MM.1S (cell line): ENCODE measurements at regions not wholly inside any gene's neighbourhood (a gene's known extent, or its start where the extent isn't known, plus 50 kb on each side); places are given as distances from the start of the nearest gene placed in this dataset.

Source experiments
- DNase-seq: peaks from one replicate; pipeline ENCODE4 v3.0.0-alpha.2; 2015
- H2AFZ ChIP-seq: fragments of 300-600 bp; sonication (generic); 2 replicates; pipeline ENCODE4 v1.6.0; 2016; ENCODE audit warnings: antibody characterized with exemption, low read length
- H3F3A ChIP-seq: fragments of 300-600 bp; sonication (generic); 2 replicates; pipeline ENCODE4 v1.6.1; 2016; ENCODE audit warnings: mild to moderate bottlenecking, antibody characterized with exemption, low read length, moderate library complexity, mixed read lengths; ENCODE audit not compliant: insufficient read depth
- H3K27ac ChIP-seq: fragments of 300-600 bp; sonication (generic); 2 replicates; pipeline ENCODE4 v1.5.1; 2016; ENCODE audit warnings: mild to moderate bottlenecking, low read length
- H3K27me3 ChIP-seq: fragments of 300-600 bp; sonication (generic); replicated peaks from 2 replicates; pipeline ENCODE4 v1.6.0; 2016; ENCODE audit warnings: low read length; ENCODE audit not compliant: insufficient read depth
- H3K36me3 ChIP-seq: fragments of 300-600 bp; sonication (generic); replicated peaks from 2 replicates; pipeline ENCODE4 v1.6.1; 2016; ENCODE audit warnings: mild to moderate bottlenecking, low read length, mixed read lengths; ENCODE audit not compliant: insufficient read depth
- H3K4me1 ChIP-seq: fragments of 300-600 bp; sonication (generic); 2 replicates; pipeline ENCODE4 v1.6.1; 2016; ENCODE audit warnings: low read length, mixed read lengths
- H3K4me2 ChIP-seq: fragments of 300-600 bp; sonication (generic); 2 replicates; pipeline ENCODE4 v1.6.0; 2016; ENCODE audit warnings: low read depth, low read length
- H3K4me3 ChIP-seq: fragments of 300-600 bp; sonication (generic); 2 replicates; pipeline ENCODE4 v1.5.1; 2016; ENCODE audit warnings: low read length, mixed read lengths
- H3K79me2 ChIP-seq: fragments of 300-600 bp; sonication (generic); 2 replicates; pipeline ENCODE4 v1.6.1; 2016; ENCODE audit warnings: mixed run types, low read length, mixed read lengths
- H3K9ac ChIP-seq: fragments of 300-600 bp; sonication (generic); 2 replicates; pipeline ENCODE4 v1.6.1; 2016; ENCODE audit warnings: low read length, mixed read lengths
- H3K9me2 ChIP-seq: fragments of 300-600 bp; sonication (generic); replicated peaks from 2 replicates; pipeline ENCODE4 v1.6.1; 2016; ENCODE audit warnings: mild to moderate bottlenecking, low read length, mixed read lengths; ENCODE audit not compliant: insufficient read depth
- H3K9me3 ChIP-seq: fragments of 300-600 bp; sonication (generic); replicated peaks from 2 replicates; pipeline ENCODE4 v1.6.1; 2016; ENCODE audit warnings: mild to moderate bottlenecking, low read length, mixed read lengths; ENCODE audit not compliant: insufficient read depth
- H4K20me1 ChIP-seq: fragments of 300-600 bp; sonication (generic); 2 replicates; pipeline ENCODE4 v1.6.1; 2016; ENCODE audit warnings: mild to moderate bottlenecking, low read length, moderate library complexity, mixed read lengths; ENCODE audit not compliant: insufficient read depth
- CTCF ChIP-seq: fragments of 300-600 bp; sonication (generic); IDR thresholded peaks from 2 replicates; pipeline ENCODE4 v1.5.1; 2016; ENCODE audit warnings: antibody characterized with exemption, low read length, mixed read lengths
- EZH2 ChIP-seq: fragments of 300-600 bp; sonication (generic); optimal IDR thresholded peaks from 2 replicates; pipeline ENCODE3; 2017; ENCODE audit warnings: low read depth, mild to moderate bottlenecking, antibody characterized with exemption, low read length, mixed read lengths
- EZH2phosphoT487 ChIP-seq: fragments of 300-600 bp; sonication (generic); IDR thresholded peaks from 2 replicates; pipeline ENCODE4 v1.6.1; 2018; ENCODE audit warnings: antibody characterized with exemption, low read length

- H3K79me2 ChIP-seq = no peaks in the 10 kb centered on the region
- no peaks in the 10 kb centered on the region for H4K20me1 ChIP-seq
- no peak for DNase-seq
- no peaks in the 10 kb centered on the region for H3K27me3 ChIP-seq
- no peak overlapping the region for H3K9ac ChIP-seq
- H3K4me2 ChIP-seq = no peak overlapping the region
- no peaks in the 10 kb centered on the region for H3F3A ChIP-seq
- H3K9me2 ChIP-seq = no peaks in the 10 kb centered on the region
- no peaks in the 10 kb centered on the region for H3K36me3 ChIP-seq
- TF ChIP-seq CTCF = no peak
- no peak for TF ChIP-seq EZH2
- TF ChIP-seq EZH2phosphoT487 = no peak
- H3K4me1 ChIP-seq = no peaks in the 10 kb centered on the region
- H3K9me3 ChIP-seq = no peaks in the 10 kb centered on the region
- no peak overlapping the region for H3K27ac ChIP-seq
- H2AFZ ChIP-seq = no peak overlapping the region
- no peak overlapping the region for H3K4me3 ChIP-seq
Observed at GRCh38 chr4:187301923-187302322, 578.3 kb upstream of the FAT1 start.

GRCh38 chr4:187302457-187303150 lies 578.9 kb upstream of the FAT1 start:
- H3K4me2 ChIP-seq = no peak overlapping the region
- no peaks in the 10 kb centered on the region for H3K9me2 ChIP-seq
- no peaks in the 10 kb centered on the region for H3K79me2 ChIP-seq
- H3K27me3 ChIP-seq = no peaks in the 10 kb centered on the region
- no peak overlapping the region for H3K27ac ChIP-seq
- no peak overlapping the region for H2AFZ ChIP-seq
- TF ChIP-seq EZH2 = no peak
- TF ChIP-seq EZH2phosphoT487 = no peak
- TF ChIP-seq CTCF = no peak
- no peak for DNase-seq
- no peaks in the 10 kb centered on the region for H4K20me1 ChIP-seq
- no peak overlapping the region for H3K9ac ChIP-seq
- H3K4me3 ChIP-seq = no peak overlapping the region
- H3K9me3 ChIP-seq = no peaks in the 10 kb centered on the region
- H3K4me1 ChIP-seq = no peaks in the 10 kb centered on the region
- no peaks in the 10 kb centered on the region for H3K36me3 ChIP-seq
- no peaks in the 10 kb centered on the region for H3F3A ChIP-seq

GRCh38 chr4:187304133-187304532 lies 580.5 kb upstream of the FAT1 start:
- DNase-seq = no peak
- Histone ChIP-seq H3K79me2 (no peaks in the 10 kb centered on the region), H3K9me2 (no peaks in the 10 kb centered on the region), H3K9me3 (no peaks in the 10 kb centered on the region), H3F3A (no peaks in the 10 kb centered on the region), H3K4me1 (no peaks in the 10 kb centered on the region), H4K20me1 (no peaks in the 10 kb centered on the region), H3K36me3 (no peaks in the 10 kb centered on the region), H3K4me2 (no peak overlapping the region), H3K4me3 (no peak overlapping the region), H3K27me3 (no peaks in the 10 kb centered on the region), H3K9ac (no peak overlapping the region), H2AFZ (no peak overlapping the region), H3K27ac (no peak overlapping the region)
- TF ChIP-seq EZH2 (no peak), EZH2phosphoT487 (no peak), CTCF (no peak)
